HepG2 (cell line): ENCODE measurements at regions not wholly inside any gene's neighbourhood (a gene's known extent, or its start where the extent isn't known, plus 50 kb on each side); places are given as distances from the start of the nearest gene placed in this dataset.

Experiments
- AGO2 ChIP-seq: fragments of 200-400 bp; formaldehyde crosslinking; optimal IDR thresholded peaks from 2 replicates; pipeline ENCODE3; 2017; ENCODE audit warnings: mild to moderate bottlenecking, low read depth, low read length, moderate library complexity
- ATM ChIP-seq: fragments of 450-650 bp; IDR thresholded peaks from 2 replicates; pipeline ENCODE4 v1.7.1; 2017; ENCODE audit warnings: mild to moderate bottlenecking, borderline replicate concordance
- FOXA1 ChIP-seq, 2 experiments: fragments of 450-650 bp in 1 of 2; sonication (generic) in 1 of 2; formaldehyde crosslinking in 1 of 2; IDR thresholded peaks; 2 replicates each; pipeline versions ENCODE4 v1.4.0 to v1.6.1; 2016 to 2020; ENCODE audit warnings: missing genetic modification reagents in 1 of 2
- MAFG ChIP-seq: sonication (generic); formaldehyde crosslinking; IDR thresholded peaks from 2 replicates; pipeline ENCODE4 v1.5.1; 2020; ENCODE audit warnings: mild to moderate bottlenecking, missing genetic modification reagents
- TFDP1 ChIP-seq: IDR thresholded peaks from 2 replicates; pipeline ENCODE4 v1.6.1; 2016; ENCODE audit warnings: missing compliant biosample characterization, missing genetic modification reagents, borderline replicate concordance
- ZBTB40 ChIP-seq, 2 experiments: fragments of 450-650 bp in 1 of 2; sonication (generic) in 1 of 2; formaldehyde crosslinking in 1 of 2; IDR thresholded peaks; 2 replicates each; pipeline versions ENCODE4 v1.6.1 to v1.8.0; 2016 to 2022; ENCODE audit warnings: antibody characterized with exemption in 1 of 2, mild to moderate bottlenecking in 1 of 2, missing genetic modification reagents in 1 of 2
- ZFYVE20 ChIP-seq: sonication (generic); formaldehyde crosslinking; IDR thresholded peaks from 2 replicates; pipeline ENCODE4 v1.8.0; 2023; ENCODE audit warnings: low read depth, mild to moderate bottlenecking, moderate library complexity, missing genetic modification reagents, borderline replicate concordance
- ZNF333 ChIP-seq: sonication (generic); formaldehyde crosslinking; IDR thresholded peaks from 2 replicates; pipeline ENCODE4 v1.4.0; 2020; ENCODE audit warnings: mild to moderate bottlenecking, missing genetic modification reagents, borderline replicate concordance

- TF ChIP-seq ZBTB40 (IDR thresholded peaks at IDR 0.05) (no peak), ZBTB40 (CRISPR knock-in tag; IDR thresholded peaks at IDR 0.05) (no peak), TFDP1 (CRISPR knock-in tag) (no peak), FOXA1 (IDR thresholded peaks at IDR 0.05) (no peak), FOXA1 (CRISPR knock-in tag; IDR thresholded peaks at IDR 0.05) (no peak), ZFYVE20 (CRISPR knock-in tag) (no peak), ATM (no peak), ZNF333 (CRISPR knock-in tag) (no peak), AGO2 (no peak), MAFG (CRISPR knock-in tag) (no peak)
These were observed 1435.6 kb upstream of the NUDT12 start (continued) for GRCh38 chr5:104998169-104998568.
